GM12878 (cell line): ENCODE measurements at regions not wholly inside any gene's neighbourhood (a gene's known extent, or its start where the extent isn't known, plus 50 kb on each side); places are given as distances from the start of the nearest gene placed in this dataset.

Experiments
- ATAC-seq: fragments of 200-7000 bp; cut with Tn5 transposase; 3 replicates; pipeline ENCODE4 v1.9.1; 2020; ENCODE audit warnings: mild to moderate bottlenecking, moderate library complexity
- BruUV-seq: library from RNA; stranded (reverse); fragments of 400-500 nt; replicated peaks from 2 replicates; lab custom pipeline; 2021; lab: Mats Ljungman, UMichigan
- CTCF ChIA-PET: fragments of 300-600 bp; sonication (Branson Sonifier 250); formaldehyde crosslinking; extraction: SDS; loops from one replicate; lab custom pipeline; 2021; ENCODE audit warnings: inconsistent platforms; lab: Yijun Ruan, JAX
- POLR2A ChIA-PET: fragments of 350-600 bp; formaldehyde crosslinking; extraction: SDS; loops from one replicate; lab custom pipeline; 2021; ENCODE audit warnings: inconsistent platforms; lab: Charles Lee
- RAD21 ChIA-PET: fragments of 300-600 bp; sonication (Branson Sonifier 250); formaldehyde crosslinking; loops from one replicate; lab custom pipeline; 2023; ENCODE audit warnings: antibody characterized with exemption; ENCODE audit not compliant: unreplicated experiment; lab: Charles Lee
- SMC1A ChIA-PET: fragments of 300-600 bp; sonication (Branson Sonifier 250); formaldehyde crosslinking; loops from one replicate; lab custom pipeline; 2023; ENCODE audit not compliant: unreplicated experiment, uncharacterized antibody; lab: Charles Lee
- DNase-seq: peaks from one replicate; pipeline ENCODE4 v3.0.0-alpha.2; 2011; ENCODE audit warnings: low read depth, low spot score
- FAIRE-seq: peaks from 3 replicates; lab custom pipeline; 2011; peaks lifted over from hg19 to GRCh38; lab: Jason Lieb, UNC
- H2AFZ ChIP-seq: 2 replicates; pipeline ENCODE4 v1.6.0; 2011; ENCODE audit warnings: low read depth, low read length, control low read depth; ENCODE audit not compliant: control insufficient read depth
- H3K27ac ChIP-seq: 2 replicates; pipeline ENCODE4 v1.5.1; 2011; ENCODE audit warnings: control low read depth; ENCODE audit not compliant: control insufficient read depth, insufficient read depth
- H3K27me3 ChIP-seq, 2 experiments: replicated peaks in 1 of 2; 2 replicates each; pipeline versions ENCODE4 v1.6.0 to v1.6.1; 2011; ENCODE audit warnings: low read length in 1 of 2; ENCODE audit not compliant: control insufficient read depth in 2 of 2, insufficient read depth in 2 of 2
- H3K36me3 ChIP-seq, 2 experiments: 2 replicates each; pipeline ENCODE4 v1.5.1; 2011; ENCODE audit warnings: low read length in 1 of 2; ENCODE audit not compliant: control insufficient read depth in 2 of 2, insufficient read depth in 2 of 2
- H3K4me1 ChIP-seq: 2 replicates; pipeline ENCODE4 v1.6.1; 2011; ENCODE audit warnings: mild to moderate bottlenecking, low read length, moderate library complexity, mixed read lengths; ENCODE audit not compliant: control insufficient read depth, insufficient read depth
- H3K4me2 ChIP-seq: 2 replicates; pipeline ENCODE4 v1.6.0; 2011; ENCODE audit warnings: control low read depth; ENCODE audit not compliant: control insufficient read depth, insufficient read depth
- H3K4me3 ChIP-seq: fragments of 200-600 bp; sonication (generic); 2 replicates; pipeline ENCODE4 v1.5.1; 2016
- H3K79me2 ChIP-seq: 2 replicates; pipeline ENCODE4 v1.6.0; 2011; ENCODE audit warnings: low read length; ENCODE audit not compliant: control insufficient read depth, insufficient read depth
- H3K9ac ChIP-seq: 2 replicates; pipeline ENCODE4 v1.8.0; 2011; ENCODE audit warnings: low read length, control low read depth, mixed read lengths; ENCODE audit not compliant: control insufficient read depth, insufficient read depth
- H3K9me3 ChIP-seq: replicated peaks from 3 replicates; pipeline ENCODE4 v1.5.1; 2011; ENCODE audit warnings: mild to moderate bottlenecking, low read length; ENCODE audit not compliant: control insufficient read depth, insufficient read depth
- H4K20me1 ChIP-seq: 2 replicates; pipeline ENCODE4 v1.6.0; 2011; ENCODE audit not compliant: control insufficient read depth, insufficient read depth
- ATF7 ChIP-seq: fragments of 450-650 bp; IDR thresholded peaks from 2 replicates; pipeline ENCODE4 v1.6.1; 2016; ENCODE audit warnings: low read depth, mild to moderate bottlenecking
- E2F8 ChIP-seq: fragments of 450-650 bp; IDR thresholded peaks from 2 replicates; pipeline ENCODE4 v1.6.1; 2018; ENCODE audit warnings: mild to moderate bottlenecking, low read depth, moderate library complexity; ENCODE audit not compliant: partially characterized antibody
- RELA ChIP-seq: fragments of 450-650 bp; IDR thresholded peaks from 2 replicates; pipeline ENCODE4 v1.8.0; 2014; ENCODE audit warnings: borderline replicate concordance; ENCODE audit not compliant: partially characterized antibody
- TBL1XR1 ChIP-seq: IDR thresholded peaks from 2 replicates; pipeline ENCODE4 v1.6.1; 2012; ENCODE audit warnings: low read depth, low read length, improper control_type of control experiment
- WRNIP1 ChIP-seq: IDR thresholded peaks from 2 replicates; pipeline ENCODE4 v1.6.1; 2011; ENCODE audit warnings: low read depth, low read length, improper control_type of control experiment, borderline replicate concordance
- ZBTB4 ChIP-seq: fragments of 450-650 bp; formaldehyde crosslinking; IDR thresholded peaks from 2 replicates; pipeline ENCODE4 v1.4.0; 2022; ENCODE audit warnings: mild to moderate bottlenecking, moderate library complexity
- ZSCAN29 ChIP-seq: fragments of 450-650 bp; IDR thresholded peaks from 2 replicates; pipeline ENCODE4 v1.6.1; 2017; ENCODE audit warnings: mild to moderate bottlenecking, moderate library complexity
- WGBS: methylation state at CpG from one replicate; pipeline ENCODE4 v1.1.6; 2016; ENCODE audit warnings: low lambda C conversion rate; ENCODE audit not compliant: insufficient replicate concordance, insufficient coverage; ENCODE audit errors: missing lambda C conversion rate; 5-methylcytosine and 5-hydroxymethylcytosine counted together
- in situ Hi-C: fragments of 300-500 bp; cut with MboI; formaldehyde crosslinking; loops from 9 replicates; pipeline ENCODE4 v1.14.3; 2018; ENCODE audit warnings: mixed read lengths
- intact Hi-C: fragments of 100-400 bp; cut with micrococcal nuclease; formaldehyde crosslinking; loops from one replicate; pipeline ENCODE4 v1.14.2; 2022; ENCODE audit not compliant: unreplicated experiment
- TF ChIP-seq, protein P1 (sequence below): IDR thresholded peaks from 2 replicates; pipeline ENCODE4 v1.6.1; 2012; ENCODE audit warnings: low read length, inconsistent platforms
- TF ChIP-seq, protein P2 (sequence below): IDR thresholded peaks from 2 replicates; pipeline ENCODE4 v1.6.1; 2012; ENCODE audit warnings: mild to moderate bottlenecking, low read depth, low read length

- TF ChIP-seq, protein P1, sequence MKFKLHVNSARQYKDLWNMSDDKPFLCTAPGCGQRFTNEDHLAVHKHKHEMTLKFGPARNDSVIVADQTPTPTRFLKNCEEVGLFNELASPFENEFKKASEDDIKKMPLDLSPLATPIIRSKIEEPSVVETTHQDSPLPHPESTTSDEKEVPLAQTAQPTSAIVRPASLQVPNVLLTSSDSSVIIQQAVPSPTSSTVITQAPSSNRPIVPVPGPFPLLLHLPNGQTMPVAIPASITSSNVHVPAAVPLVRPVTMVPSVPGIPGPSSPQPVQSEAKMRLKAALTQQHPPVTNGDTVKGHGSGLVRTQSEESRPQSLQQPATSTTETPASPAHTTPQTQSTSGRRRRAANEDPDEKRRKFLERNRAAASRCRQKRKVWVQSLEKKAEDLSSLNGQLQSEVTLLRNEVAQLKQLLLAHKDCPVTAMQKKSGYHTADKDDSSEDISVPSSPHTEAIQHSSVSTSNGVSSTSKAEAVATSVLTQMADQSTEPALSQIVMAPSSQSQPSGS = no peak
- TF ChIP-seq, protein P2, sequence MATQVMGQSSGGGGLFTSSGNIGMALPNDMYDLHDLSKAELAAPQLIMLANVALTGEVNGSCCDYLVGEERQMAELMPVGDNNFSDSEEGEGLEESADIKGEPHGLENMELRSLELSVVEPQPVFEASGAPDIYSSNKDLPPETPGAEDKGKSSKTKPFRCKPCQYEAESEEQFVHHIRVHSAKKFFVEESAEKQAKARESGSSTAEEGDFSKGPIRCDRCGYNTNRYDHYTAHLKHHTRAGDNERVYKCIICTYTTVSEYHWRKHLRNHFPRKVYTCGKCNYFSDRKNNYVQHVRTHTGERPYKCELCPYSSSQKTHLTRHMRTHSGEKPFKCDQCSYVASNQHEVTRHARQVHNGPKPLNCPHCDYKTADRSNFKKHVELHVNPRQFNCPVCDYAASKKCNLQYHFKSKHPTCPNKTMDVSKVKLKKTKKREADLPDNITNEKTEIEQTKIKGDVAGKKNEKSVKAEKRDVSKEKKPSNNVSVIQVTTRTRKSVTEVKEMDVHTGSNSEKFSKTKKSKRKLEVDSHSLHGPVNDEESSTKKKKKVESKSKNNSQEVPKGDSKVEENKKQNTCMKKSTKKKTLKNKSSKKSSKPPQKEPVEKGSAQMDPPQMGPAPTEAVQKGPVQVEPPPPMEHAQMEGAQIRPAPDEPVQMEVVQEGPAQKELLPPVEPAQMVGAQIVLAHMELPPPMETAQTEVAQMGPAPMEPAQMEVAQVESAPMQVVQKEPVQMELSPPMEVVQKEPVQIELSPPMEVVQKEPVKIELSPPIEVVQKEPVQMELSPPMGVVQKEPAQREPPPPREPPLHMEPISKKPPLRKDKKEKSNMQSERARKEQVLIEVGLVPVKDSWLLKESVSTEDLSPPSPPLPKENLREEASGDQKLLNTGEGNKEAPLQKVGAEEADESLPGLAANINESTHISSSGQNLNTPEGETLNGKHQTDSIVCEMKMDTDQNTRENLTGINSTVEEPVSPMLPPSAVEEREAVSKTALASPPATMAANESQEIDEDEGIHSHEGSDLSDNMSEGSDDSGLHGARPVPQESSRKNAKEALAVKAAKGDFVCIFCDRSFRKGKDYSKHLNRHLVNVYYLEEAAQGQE = no peak
- TF ChIP-seq ATF7 (no peak), ZBTB4 (CRISPR knock-in tag) (no peak)
Measured at GRCh38 chr5:105782501-105782900, 1888.2 kb downstream of the EFNA5 start (continued).

- BruUV-seq = no TSS peak
- no peaks in the 10 kb centered on the region for H3K36me3 ChIP-seq
- CTCF ChIA-PET = no interaction called here
- H3K27ac ChIP-seq = no peak overlapping the region
- POLR2A ChIA-PET = no interaction called here
- no peak overlapping the region for H3K9ac ChIP-seq
- H3K4me1 ChIP-seq = no peaks in the 10 kb centered on the region
- no peak overlapping the region for H2AFZ ChIP-seq
- no peak overlapping the region for H3K4me2 ChIP-seq
- SMC1A ChIA-PET = no interaction called here
- no peaks in the 10 kb centered on the region for H3K27me3 ChIP-seq
- 10% methylated on average over 3 of the region's 3 CpGs for WGBS
- ATAC-seq (peak; percentile 71), DNase-seq (no peak), FAIRE-seq (no peak)
- no peak overlapping the region for H3K4me3 ChIP-seq
- H3K79me2 ChIP-seq = no peaks in the 10 kb centered on the region
- RAD21 ChIA-PET = no interaction called here
- in situ Hi-C loops = no loop called here
- no peaks in the 10 kb centered on the region for H4K20me1 ChIP-seq
- intact Hi-C loops = no loop called here
- no peaks in the 10 kb centered on the region for H3K9me3 ChIP-seq
- no peak for TF ChIP-seq TBL1XR1
- no peak for TF ChIP-seq WRNIP1
- no peak for TF ChIP-seq ZSCAN29
- no peak for TF ChIP-seq E2F8
- TF ChIP-seq RELA = no peak
Measured at GRCh38 chr5:105773241-105773640, 1897.5 kb downstream of the EFNA5 start.
